ENCODE measurements at regions not wholly inside any gene's neighbourhood (a gene's known extent, or its start where the extent isn't known, plus 50 kb on each side); places are given as distances from the start of the nearest gene placed in this dataset.

DNA sequence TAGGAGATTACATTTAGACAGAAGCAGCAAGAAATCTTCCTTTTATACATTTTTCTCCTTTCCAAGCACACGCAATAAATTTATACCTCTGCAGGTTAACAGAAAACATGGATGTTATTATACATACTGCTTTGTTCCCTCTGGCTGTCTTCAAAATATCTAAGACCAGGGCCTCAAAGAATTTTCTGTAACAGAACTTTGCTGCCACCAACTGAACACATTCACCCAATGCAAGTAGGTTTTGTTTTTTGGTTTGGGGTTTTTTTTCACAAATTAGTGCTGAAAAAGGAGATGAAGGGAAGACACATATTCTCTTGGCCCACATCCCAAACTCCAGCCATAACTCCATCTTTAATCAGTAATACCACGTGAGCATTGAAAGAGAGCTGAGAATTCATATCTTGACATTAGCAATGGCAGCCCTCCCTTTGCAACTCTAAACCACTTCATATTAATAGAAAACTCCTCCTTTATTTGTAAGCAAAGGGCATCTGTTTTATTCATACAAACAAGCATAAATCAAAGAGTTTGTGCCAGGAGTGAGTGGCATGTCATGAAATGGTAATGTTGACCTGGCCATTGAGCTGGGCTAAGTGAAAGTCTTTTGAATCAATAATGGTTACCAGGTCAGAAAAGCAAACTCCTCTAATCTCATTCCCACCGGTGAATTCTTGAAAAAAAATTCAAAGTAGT is 150.8 kb upstream of the FSCB start:
- peak; percentile 14 for DNase-seq (ENCODE audit: low read depth)
- peak; percentile 42 for TF ChIP-seq CTCF (IDR thresholded peaks at IDR 0.05; ENCODE audit: insufficient read depth, low read depth, low read length)

GRCh38 chr14:44657203-44657602 is 150.1 kb upstream of the FSCB start:
- no peak overlapping the region for H3K4me3 ChIP-seq (ENCODE audit: low read depth, low read length)
- TF ChIP-seq CTCF (IDR thresholded peaks at IDR 0.05; ENCODE audit: insufficient read depth, low read depth, low read length): no peak
- no peak for DNase-seq (ENCODE audit: low read depth)

More for the DNA sequence above, 150.8 kb upstream of the FSCB start:
- H3K4me3 ChIP-seq (ENCODE audit: low read depth, low read length): no peak overlapping the region

GRCh38 chr14:44654591-44654990 is 147.5 kb upstream of the FSCB start:
- TF ChIP-seq CTCF (IDR thresholded peaks at IDR 0.05; ENCODE audit: insufficient read depth, low read depth, low read length): no peak
- no peak overlapping the region for H3K4me3 ChIP-seq (ENCODE audit: low read depth, low read length)
- DNase-seq (ENCODE audit: low read depth): no peak

- TF ChIP-seq CTCF (IDR thresholded peaks at IDR 0.05; ENCODE audit: insufficient read depth, low read depth, low read length): no peak
- DNase-seq (ENCODE audit: low read depth): no peak
- no peak overlapping the region for H3K4me3 ChIP-seq (ENCODE audit: low read depth, low read length)
Observed at GRCh38 chr14:44653641-44654040, 146.6 kb upstream of the FSCB start.

GRCh38 chr14:44652640-44653039 is 145.6 kb upstream of the FSCB start:
- DNase-seq (ENCODE audit: low read depth): no peak
- no peak overlapping the region for H3K4me3 ChIP-seq (ENCODE audit: low read depth, low read length)
- no peak for TF ChIP-seq CTCF (IDR thresholded peaks at IDR 0.05; ENCODE audit: insufficient read depth, low read depth, low read length)

DNA sequence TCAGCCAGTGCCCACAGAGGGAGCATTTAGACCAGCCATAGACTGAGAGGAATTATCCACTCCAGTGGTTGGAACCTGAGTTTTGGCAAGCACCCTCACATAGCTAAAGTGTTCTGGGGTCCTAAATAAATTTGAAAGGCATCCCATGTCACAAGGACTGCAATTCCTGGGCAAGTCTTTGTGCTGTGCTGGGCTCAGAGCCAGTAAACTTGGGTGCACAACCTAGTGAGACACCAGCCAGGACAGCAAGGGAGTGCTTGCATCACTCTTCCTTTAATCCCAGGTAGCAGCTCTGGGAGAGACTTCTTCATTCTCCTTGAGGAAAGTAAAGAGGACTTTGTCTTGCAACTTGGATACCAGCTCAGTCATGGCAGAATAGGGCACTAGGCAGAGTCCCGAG is 142.0 kb upstream of the FSCB start:
- no peak overlapping the region for H3K4me3 ChIP-seq (ENCODE audit: low read depth, low read length)
- DNase-seq (ENCODE audit: low read depth): no peak
- TF ChIP-seq CTCF (IDR thresholded peaks at IDR 0.05; ENCODE audit: insufficient read depth, low read depth, low read length): no peak

DNA sequence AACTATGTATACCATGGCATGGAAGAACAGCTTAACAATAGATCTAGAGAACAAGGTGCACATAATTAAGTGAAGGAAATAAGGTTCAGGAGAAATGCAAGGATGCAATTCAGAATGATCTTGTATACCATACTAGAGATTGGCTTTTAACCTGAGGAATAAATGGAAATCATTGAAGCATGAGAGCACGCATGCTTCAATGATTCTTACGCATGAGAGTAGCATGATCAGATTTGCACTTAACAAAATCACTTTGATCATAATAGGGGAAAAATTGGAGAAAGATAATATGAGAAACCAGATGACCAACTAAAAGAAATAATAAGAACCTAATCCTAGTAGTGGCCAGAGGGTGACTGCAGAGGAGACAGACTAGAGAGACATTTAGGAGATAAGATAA is 133.3 kb upstream of the FSCB start:
- no peak for TF ChIP-seq CTCF (IDR thresholded peaks at IDR 0.05; ENCODE audit: insufficient read depth, low read depth, low read length)
- H3K4me3 ChIP-seq (ENCODE audit: low read depth, low read length): no peak overlapping the region
- DNase-seq (ENCODE audit: low read depth): no peak
